ENCODE measurements at regions not wholly inside any gene's neighbourhood (a gene's known extent, or its start where the extent isn't known, plus 50 kb on each side); places are given as distances from the start of the nearest gene placed in this dataset.

GRCh38 chr7:91343420-91343960 is 79.3 kb downstream of the FZD1 start:
- no peaks in the 10 kb centered on the region for H3K9me3 ChIP-seq (ENCODE audit: control insufficient read depth, insufficient read depth, low read depth, low read length)
- H3K36me3 ChIP-seq (ENCODE audit: control insufficient read depth in 2 of 2, insufficient read depth in 1 of 2, low read length in 2 of 2): no peaks in the 10 kb centered on the region
- no peak overlapping the region for H3K4me3 ChIP-seq (ENCODE audit: low read depth, low read length)
- ChIA-PET CTCF (interaction anchor here (0.7 kb wide), 1 partner anchor 84 kb away, joined by 3 read pairs; no protein-coding TSS in a partner anchor), POLR2A (no interaction called here)
- TF ChIP-seq BCL11B (tag by site-specific recombination; IDR thresholded peaks at IDR 0.05; ENCODE audit: low read depth) (no peak), ZBTB1 (tag by site-specific recombination; IDR thresholded peaks at IDR 0.05) (no peak), ZNF621 (tag by site-specific recombination; IDR thresholded peaks at IDR 0.05) (no peak), GFI1B (tag by site-specific recombination; IDR thresholded peaks at IDR 0.05) (no peak), ZNF311 (tag by site-specific recombination; IDR thresholded peaks at IDR 0.05; ENCODE audit: borderline replicate concordance) (no peak), RBAK (tag by site-specific recombination; IDR thresholded peaks at IDR 0.05) (no peak), ZIC2 (tag by site-specific recombination; IDR thresholded peaks at IDR 0.05) (no peak), ZNF449 (tag by site-specific recombination; IDR thresholded peaks at IDR 0.05) (no peak), ZNF513 (tag by site-specific recombination; IDR thresholded peaks at IDR 0.05) (no peak), ZNF707 (tag by site-specific recombination; IDR thresholded peaks at IDR 0.05) (no peak), ZNF777 (tag by site-specific recombination; IDR thresholded peaks at IDR 0.05; ENCODE audit: borderline replicate concordance) (no peak), MEIS1 (CRISPR knock-in tag; IDR thresholded peaks at IDR 0.05; ENCODE audit: borderline replicate concordance) (no peak), ZXDB (tag by site-specific recombination; IDR thresholded peaks at IDR 0.05) (no peak)
- TF ChIP-seq, protein P1, sequence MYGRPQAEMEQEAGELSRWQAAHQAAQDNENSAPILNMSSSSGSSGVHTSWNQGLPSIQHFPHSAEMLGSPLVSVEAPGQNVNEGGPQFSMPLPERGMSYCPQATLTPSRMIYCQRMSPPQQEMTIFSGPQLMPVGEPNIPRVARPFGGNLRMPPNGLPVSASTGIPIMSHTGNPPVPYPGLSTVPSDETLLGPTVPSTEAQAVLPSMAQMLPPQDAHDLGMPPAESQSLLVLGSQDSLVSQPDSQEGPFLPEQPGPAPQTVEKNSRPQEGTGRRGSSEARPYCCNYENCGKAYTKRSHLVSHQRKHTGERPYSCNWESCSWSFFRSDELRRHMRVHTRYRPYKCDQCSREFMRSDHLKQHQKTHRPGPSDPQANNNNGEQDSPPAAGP (tag by site-specific recombination; IDR thresholded peaks at IDR 0.05): no peak
- TF ChIP-seq, protein P2, sequence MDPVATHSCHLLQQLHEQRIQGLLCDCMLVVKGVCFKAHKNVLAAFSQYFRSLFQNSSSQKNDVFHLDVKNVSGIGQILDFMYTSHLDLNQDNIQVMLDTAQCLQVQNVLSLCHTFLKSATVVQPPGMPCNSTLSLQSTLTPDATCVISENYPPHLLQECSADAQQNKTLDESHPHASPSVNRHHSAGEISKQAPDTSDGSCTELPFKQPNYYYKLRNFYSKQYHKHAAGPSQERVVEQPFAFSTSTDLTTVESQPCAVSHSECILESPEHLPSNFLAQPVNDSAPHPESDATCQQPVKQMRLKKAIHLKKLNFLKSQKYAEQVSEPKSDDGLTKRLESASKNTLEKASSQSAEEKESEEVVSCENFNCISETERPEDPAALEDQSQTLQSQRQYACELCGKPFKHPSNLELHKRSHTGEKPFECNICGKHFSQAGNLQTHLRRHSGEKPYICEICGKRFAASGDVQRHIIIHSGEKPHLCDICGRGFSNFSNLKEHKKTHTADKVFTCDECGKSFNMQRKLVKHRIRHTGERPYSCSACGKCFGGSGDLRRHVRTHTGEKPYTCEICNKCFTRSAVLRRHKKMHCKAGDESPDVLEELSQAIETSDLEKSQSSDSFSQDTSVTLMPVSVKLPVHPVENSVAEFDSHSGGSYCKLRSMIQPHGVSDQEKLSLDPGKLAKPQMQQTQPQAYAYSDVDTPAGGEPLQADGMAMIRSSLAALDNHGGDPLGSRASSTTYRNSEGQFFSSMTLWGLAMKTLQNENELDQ (tag by site-specific recombination; IDR thresholded peaks at IDR 0.05; ENCODE audit: low read depth): no peak
- TF ChIP-seq, protein P3, sequence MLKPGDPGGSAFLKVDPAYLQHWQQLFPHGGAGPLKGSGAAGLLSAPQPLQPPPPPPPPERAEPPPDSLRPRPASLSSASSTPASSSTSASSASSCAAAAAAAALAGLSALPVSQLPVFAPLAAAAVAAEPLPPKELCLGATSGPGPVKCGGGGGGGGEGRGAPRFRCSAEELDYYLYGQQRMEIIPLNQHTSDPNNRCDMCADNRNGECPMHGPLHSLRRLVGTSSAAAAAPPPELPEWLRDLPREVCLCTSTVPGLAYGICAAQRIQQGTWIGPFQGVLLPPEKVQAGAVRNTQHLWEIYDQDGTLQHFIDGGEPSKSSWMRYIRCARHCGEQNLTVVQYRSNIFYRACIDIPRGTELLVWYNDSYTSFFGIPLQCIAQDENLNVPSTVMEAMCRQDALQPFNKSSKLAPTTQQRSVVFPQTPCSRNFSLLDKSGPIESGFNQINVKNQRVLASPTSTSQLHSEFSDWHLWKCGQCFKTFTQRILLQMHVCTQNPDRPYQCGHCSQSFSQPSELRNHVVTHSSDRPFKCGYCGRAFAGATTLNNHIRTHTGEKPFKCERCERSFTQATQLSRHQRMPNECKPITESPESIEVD (tag by site-specific recombination; IDR thresholded peaks at IDR 0.05): no peak
- no peak overlapping the region for H3K27ac ChIP-seq (ENCODE audit: extremely low read depth, low read depth, low read length)
- H3K4me1 ChIP-seq (ENCODE audit: control insufficient read depth, insufficient read depth, low read length): no peaks in the 10 kb centered on the region
